ENCODE measurements at regions not wholly inside any gene's neighbourhood (a gene's known extent, or its start where the extent isn't known, plus 50 kb on each side); places are given as distances from the start of the nearest gene placed in this dataset.

DNA sequence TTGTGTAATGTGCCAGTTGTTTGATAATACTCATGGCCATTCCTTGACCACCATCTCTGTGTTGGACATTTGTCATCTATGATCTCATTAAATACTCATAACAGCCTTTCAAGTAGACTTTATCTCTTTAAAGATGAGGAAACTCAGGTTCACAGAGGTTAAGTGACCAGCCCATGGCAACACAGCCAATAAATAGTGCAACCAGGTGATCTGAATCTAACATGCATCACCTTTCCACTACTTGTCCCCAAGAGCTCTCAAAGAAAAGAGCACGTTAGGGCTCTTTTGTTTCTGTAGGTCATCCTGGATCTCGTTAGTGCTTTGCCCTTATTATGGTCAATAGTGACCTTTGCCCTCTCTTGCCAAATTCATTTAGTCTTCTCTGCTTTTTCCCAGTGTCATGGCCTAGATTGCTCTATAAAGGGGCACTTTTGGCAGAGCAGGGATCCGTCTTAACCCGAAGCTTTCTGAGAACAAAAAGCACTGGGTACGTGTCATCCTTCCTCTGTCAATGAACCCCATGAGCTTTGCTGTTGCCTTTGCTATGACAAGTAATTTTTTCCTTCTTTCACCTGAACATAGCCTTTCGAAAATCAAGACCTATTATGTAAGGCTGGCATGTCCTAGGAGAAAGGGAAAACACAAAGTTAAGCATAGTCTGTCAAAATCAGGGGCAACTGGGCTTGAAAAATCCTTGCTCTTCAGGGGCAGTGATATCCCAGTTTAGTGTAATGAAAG, 88.0 kb upstream of the PLXNA2 start:
- TF ChIP-seq CTCF (IDR thresholded peaks at IDR 0.05) = no peak
- no peaks in the 10 kb centered on the region for H3K36me3 ChIP-seq
- H3K27me3 ChIP-seq = peaks cover 0 to 12% (median 0%) of the 10 kb centered on the region in 7 donors
- DNase-seq (no peak), ATAC-seq (no peak)
- no peak overlapping the region for H3K27ac ChIP-seq
- 92 to 94% methylated on average over 6 of the region's 6 CpGs for WGBS, 2 donors
- H3K4me1 ChIP-seq = no peaks in the 10 kb centered on the region
- no peak overlapping the region for H3K4me3 ChIP-seq
- no peaks in the 10 kb centered on the region for H3K9me3 ChIP-seq
- intact Hi-C loops (cut with DNase I) = no loop called here

- DNase-seq (no peak), ATAC-seq (no peak)
- 49 to 58% methylated on average over 1 of the region's 1 CpG for WGBS, 2 donors
- Histone ChIP-seq H3K9me3 (no peaks in the 10 kb centered on the region), H3K27ac (no peak overlapping the region), H3K27me3 (peaks cover 0 to 9% (median 0%) of the 10 kb centered on the region in 7 donors), H3K4me1 (no peaks in the 10 kb centered on the region), H3K36me3 (no peaks in the 10 kb centered on the region), H3K4me3 (no peak overlapping the region)
- TF ChIP-seq CTCF (IDR thresholded peaks at IDR 0.05) = no peak
- intact Hi-C loops (cut with DNase I) = no loop called here
Measured at GRCh38 chr1:208332774-208333126, 88.6 kb upstream of the PLXNA2 start.

GRCh38 chr1:208333676-208334075, 89.5 kb upstream of the PLXNA2 start:
- no peak for TF ChIP-seq CTCF (IDR thresholded peaks at IDR 0.05)
- H3K4me3 ChIP-seq = no peak overlapping the region
- no peaks in the 10 kb centered on the region for H3K4me1 ChIP-seq
- peaks cover 0 to 16% (median 0%) of the 10 kb centered on the region in 7 donors for H3K27me3 ChIP-seq
- 95 to 97% methylated on average over 2 of the region's 2 CpGs for WGBS, 2 donors
- ATAC-seq (no peak), DNase-seq (no peak)
- no peaks in the 10 kb centered on the region for H3K9me3 ChIP-seq
- intact Hi-C loops (cut with DNase I) = no loop called here
- no peaks in the 10 kb centered on the region for H3K36me3 ChIP-seq
- H3K27ac ChIP-seq = no peak overlapping the region

- TF ChIP-seq CTCF (IDR thresholded peaks at IDR 0.05) = no peak
Measured at GRCh38 chr1:208335371-208336136, 91.4 kb upstream of the PLXNA2 start.

More at GRCh38 chr1:208335371-208336136, 91.4 kb upstream of the PLXNA2 start:
- 82 to 84% methylated on average over 9 of the region's 9 CpGs for WGBS, 2 donors
- peaks cover 0 to 12% (median 0%) of the 10 kb centered on the region in 7 donors for H3K27me3 ChIP-seq
- no peak overlapping the region for H3K27ac ChIP-seq
- no peaks in the 10 kb centered on the region for H3K36me3 ChIP-seq
- DNase-seq (no peak), ATAC-seq (no peak)
- no peaks in the 10 kb centered on the region for H3K9me3 ChIP-seq
- no peak overlapping the region for H3K4me3 ChIP-seq
- intact Hi-C loops (cut with DNase I) = loop anchor here in 1 of 10 donors (5.0 kb wide), 1 partner anchor 287 kb away; no protein-coding TSS in a partner anchor
- no peaks in the 10 kb centered on the region for H3K4me1 ChIP-seq

All from heart right ventricle (tissue), 16 donors.